Colonic mucosa (tissue), 4 donors: ENCODE measurements at regions not wholly inside any gene's neighbourhood (a gene's known extent, or its start where the extent isn't known, plus 50 kb on each side); places are given as distances from the start of the nearest gene placed in this dataset.

ENCODE experiments used
- DNase-seq: peaks from one replicate; pipeline ENCODE4 v3.0.0-alpha.2; 2020
- H3K27ac ChIP-seq: fragments of 200-600 bp; one replicate; pipeline ENCODE4 v1.8.0; 2021
- H3K27me3 ChIP-seq: fragments of 200-600 bp; one replicate; pipeline ENCODE4 v1.8.0; 2021
- H3K36me3 ChIP-seq: fragments of 200-600 bp; one replicate; pipeline ENCODE4 v1.8.0; 2021
- H3K4me1 ChIP-seq: fragments of 200-600 bp; one replicate; pipeline ENCODE4 v1.8.0; 2021; ENCODE audit warnings: mild to moderate bottlenecking
- H3K4me3 ChIP-seq: fragments of 200-600 bp; one replicate; pipeline ENCODE4 v1.8.0; 2021
- H3K9ac ChIP-seq, 2 donors: one replicate each; pipeline ENCODE4 v1.7.0; 2013; ENCODE audit warnings: control low read depth in 2 of 2, low read depth in 2 of 2, low read length in 2 of 2
- H3K9me3 ChIP-seq: fragments of 200-600 bp; one replicate; pipeline ENCODE4 v1.8.0; 2021
- CTCF ChIP-seq: fragments of 200-600 bp; IDR thresholded peaks from one replicate; pipeline ENCODE4 v1.8.0; 2022; ENCODE audit warnings: antibody characterized with exemption, mild to moderate bottlenecking
- intact Hi-C: fragments of 100-400 bp; cut with DNase I; formaldehyde crosslinking; loops from one replicate; pipeline ENCODE4 v1.14.1; 2022
- donor health status: healthy.
- donor health status: DM: no; HTN: no; CAD: no.
- donor health status: DM: no; HTN: no; CAD: no.

GRCh38 chr4:104411502-104411901, 83.2 kb downstream of the CXXC4 start:
- H3K9ac ChIP-seq, result no peak overlapping the region
- H3K4me3 ChIP-seq, result no peak overlapping the region
- DNase-seq, result no peak
- no peak overlapping the region for H3K27ac ChIP-seq
- intact Hi-C loops, result no loop called here
- H3K4me1 ChIP-seq, result no peaks in the 10 kb centered on the region
- TF ChIP-seq CTCF, result no peak
- no peaks in the 10 kb centered on the region for H3K9me3 ChIP-seq
- H3K27me3 ChIP-seq, result no peaks in the 10 kb centered on the region
- H3K36me3 ChIP-seq, result no peaks in the 10 kb centered on the region

GRCh38 chr4:104408878-104409277, 85.8 kb downstream of the CXXC4 start:
- Histone ChIP-seq H3K36me3 (no peaks in the 10 kb centered on the region), H3K4me1 (no peaks in the 10 kb centered on the region), H3K27ac (no peak overlapping the region), H3K4me3 (no peak overlapping the region), H3K27me3 (no peaks in the 10 kb centered on the region), H3K9ac (no peak overlapping the region), H3K9me3 (no peaks in the 10 kb centered on the region)
- no peak for DNase-seq
- intact Hi-C loops, result no loop called here
- no peak for TF ChIP-seq CTCF

GRCh38 chr4:104404361-104404760, 90.3 kb downstream of the CXXC4 start:
- intact Hi-C loops, result no loop called here
- no peaks in the 10 kb centered on the region for H3K36me3 ChIP-seq
- no peaks in the 10 kb centered on the region for H3K4me1 ChIP-seq
- no peaks in the 10 kb centered on the region for H3K27me3 ChIP-seq
- H3K9me3 ChIP-seq, result no peaks in the 10 kb centered on the region
- H3K9ac ChIP-seq, result no peak overlapping the region
- TF ChIP-seq CTCF, result no peak
- H3K4me3 ChIP-seq, result no peak overlapping the region
- no peak overlapping the region for H3K27ac ChIP-seq
- DNase-seq, result no peak

GRCh38 chr4:104395168-104395614, 99.5 kb downstream of the CXXC4 start:
- Histone ChIP-seq H3K9me3 (no peaks in the 10 kb centered on the region), H3K36me3 (no peaks in the 10 kb centered on the region), H3K27me3 (no peaks in the 10 kb centered on the region), H3K4me3 (no peak overlapping the region), H3K4me1 (no peaks in the 10 kb centered on the region), H3K9ac (no peak overlapping the region), H3K27ac (no peak overlapping the region)
- TF ChIP-seq CTCF, result no peak
- DNase-seq, result no peak
- intact Hi-C loops, result no loop called here

- no peaks in the 10 kb centered on the region for H3K27me3 ChIP-seq
- no peaks in the 10 kb centered on the region for H3K4me1 ChIP-seq
- intact Hi-C loops, result no loop called here
- H3K9ac ChIP-seq, result no peak overlapping the region
- H3K36me3 ChIP-seq, result no peaks in the 10 kb centered on the region
- no peaks in the 10 kb centered on the region for H3K9me3 ChIP-seq
- H3K27ac ChIP-seq, result no peak overlapping the region
- H3K4me3 ChIP-seq, result no peak overlapping the region
- TF ChIP-seq CTCF, result no peak
- no peak for DNase-seq
Observed at GRCh38 chr4:104394406-104395167, 100.1 kb downstream of the CXXC4 start.
